Endometrium (tissue), 2 donors: ENCODE measurements at regions not wholly inside any gene's neighbourhood (a gene's known extent, or its start where the extent isn't known, plus 50 kb on each side); places are given as distances from the start of the nearest gene placed in this dataset.

ENCODE experiments used
- FAIRE-seq: peaks from 2 replicates; lab custom pipeline; 2012; peaks lifted over from hg19 to GRCh38; lab: Jason Lieb, UNC
- donor health status: control.
- donor health status: control.

- FAIRE-seq: no peak
Observed at GRCh38 chr3:194067949-194068362, 68.0 kb upstream of the HES1 start.

DNA sequence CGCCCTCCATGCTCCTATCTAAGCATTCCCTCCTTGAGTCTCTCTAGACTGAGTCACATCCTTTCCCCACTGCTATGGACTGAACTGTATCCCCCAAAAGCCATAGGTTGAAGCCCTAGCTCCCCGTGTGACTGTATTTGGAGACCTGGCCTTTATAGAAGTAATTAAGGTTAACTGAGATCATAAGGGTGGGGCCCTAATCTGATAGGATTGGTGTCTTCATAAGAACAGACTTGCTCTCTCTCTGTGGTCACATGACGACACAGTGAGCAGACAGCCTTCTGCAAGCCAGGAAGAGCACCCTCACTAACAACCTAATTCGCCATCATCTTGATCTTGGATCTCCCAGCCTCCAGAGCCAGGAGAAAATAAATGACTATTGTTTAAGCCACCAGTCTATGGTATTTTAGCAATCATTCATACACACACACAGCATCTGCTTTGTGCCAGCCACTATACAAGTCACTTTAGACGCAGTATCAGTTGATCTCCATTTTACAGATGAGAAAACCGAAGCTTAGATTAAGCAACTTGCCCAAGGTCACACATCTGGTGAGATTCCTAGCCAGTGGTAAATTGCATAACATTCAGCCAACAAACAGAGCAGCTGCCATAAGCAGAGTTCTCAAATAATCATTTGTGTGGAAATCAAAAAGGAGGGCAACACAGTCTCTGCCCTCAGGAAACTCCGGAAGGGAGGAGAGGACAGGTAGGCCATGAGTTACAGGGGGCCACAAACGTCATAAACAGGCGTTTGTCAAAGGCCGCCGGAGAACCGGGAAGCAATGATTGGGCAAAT, 66.3 kb upstream of the HES1 start:
- FAIRE-seq: no peak

DNA sequence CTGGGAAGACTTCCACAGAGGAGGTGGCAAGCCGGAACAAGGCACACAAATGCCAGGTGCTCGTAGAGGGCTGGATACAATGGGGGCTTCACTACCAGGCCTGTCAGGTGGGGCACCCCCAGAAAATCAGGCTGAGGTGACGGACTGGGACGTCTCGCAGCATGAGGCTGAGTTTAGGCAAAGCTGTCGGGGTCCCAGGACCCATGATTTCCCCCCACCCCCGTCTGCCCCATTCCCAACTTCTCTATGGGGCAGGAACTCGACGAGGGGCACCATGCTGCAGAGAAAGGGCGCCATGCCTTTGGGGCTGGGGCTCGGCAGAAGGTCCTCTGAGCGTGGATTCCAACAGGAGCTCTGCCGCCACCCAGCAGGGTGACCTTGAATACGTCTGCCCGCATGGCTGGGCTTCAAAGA, 65.7 kb upstream of the HES1 start:
- FAIRE-seq: no peak

- FAIRE-seq: no peak
Observed at GRCh38 chr3:194070634-194071409, 65.1 kb upstream of the HES1 start.

- no peak for FAIRE-seq
Observed at GRCh38 chr3:194072097-194072428, 63.9 kb upstream of the HES1 start.

DNA sequence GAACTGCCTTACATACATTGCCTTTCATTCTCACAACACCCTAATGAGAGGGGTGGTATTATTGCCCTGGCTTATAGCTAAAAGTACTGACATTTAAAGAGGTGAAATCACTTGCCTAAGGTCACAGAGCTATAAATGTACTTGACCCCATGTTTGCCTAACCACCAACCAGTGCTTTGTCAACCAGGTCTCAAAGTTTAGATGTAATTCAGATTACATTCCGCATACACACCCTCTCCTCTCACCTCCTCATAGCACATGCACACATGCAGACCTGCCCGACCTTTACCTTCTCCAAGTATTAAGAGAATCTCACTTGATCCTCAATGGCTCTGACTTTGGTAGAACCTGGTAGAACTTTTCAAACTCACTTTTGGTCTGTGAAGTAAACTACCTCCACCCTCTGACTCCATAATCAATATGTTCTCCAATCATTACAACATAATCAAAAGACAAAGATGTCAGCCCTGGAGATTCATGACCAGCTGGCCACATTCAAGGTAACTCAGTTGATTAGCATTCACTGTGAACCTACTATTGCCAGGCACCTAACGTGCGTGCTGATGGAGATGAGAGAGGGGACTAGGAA, 63.2 kb upstream of the HES1 start:
- no peak for FAIRE-seq

- FAIRE-seq: no peak
Observed at GRCh38 chr3:194073926-194074325, 62.0 kb upstream of the HES1 start.

GRCh38 chr3:194075088-194075615, 60.8 kb upstream of the HES1 start:
- no peak for FAIRE-seq

GRCh38 chr3:194075802-194076460, 60.0 kb upstream of the HES1 start:
- no peak for FAIRE-seq

DNA sequence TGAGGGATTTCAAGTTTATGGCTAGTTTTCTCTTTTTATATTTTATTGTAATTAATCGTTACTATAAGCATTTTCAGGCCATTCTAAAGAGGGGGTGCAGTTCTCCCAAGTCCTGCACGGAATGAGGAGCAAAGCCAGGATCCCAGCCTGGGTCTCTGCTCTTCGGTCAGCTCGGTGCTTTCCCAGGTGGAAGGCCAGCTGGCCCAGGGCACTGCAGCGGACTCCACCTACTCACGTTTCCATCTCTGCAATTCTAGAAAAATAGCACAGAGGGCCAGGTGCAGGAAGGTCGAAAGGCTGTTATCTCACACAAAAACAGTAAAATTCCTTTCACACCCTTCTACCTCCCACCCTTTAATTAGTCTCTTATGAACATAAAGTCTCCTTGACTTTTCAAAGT, 59.5 kb upstream of the HES1 start:
- FAIRE-seq: no peak

GRCh38 chr3:194077602-194078001, 58.3 kb upstream of the HES1 start:
- FAIRE-seq: no peak

- no peak for FAIRE-seq
Observed at GRCh38 chr3:194078045-194078821, 57.7 kb upstream of the HES1 start.

- no peak for FAIRE-seq
Observed at GRCh38 chr3:194079702-194080172, 56.2 kb upstream of the HES1 start.

DNA sequence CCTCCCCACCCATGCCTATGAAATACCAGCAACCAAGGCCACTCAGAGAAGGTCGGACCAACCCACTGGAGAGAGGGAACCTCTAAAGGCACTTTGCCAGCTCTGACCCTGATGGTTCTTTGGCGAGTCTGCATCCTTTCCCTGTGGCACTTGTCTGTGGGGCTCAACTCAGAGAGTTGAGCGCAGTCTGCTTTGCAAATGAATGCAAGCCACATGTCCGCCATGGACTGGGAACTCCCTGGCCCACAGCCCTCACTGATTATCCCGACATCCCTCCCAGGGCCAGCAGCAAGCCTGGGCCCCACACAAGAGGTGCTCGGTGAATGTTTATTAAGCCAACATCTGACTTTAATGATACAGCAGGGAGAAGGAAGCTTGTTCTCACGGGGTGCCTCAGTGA, 55.5 kb upstream of the HES1 start:
- FAIRE-seq: no peak

DNA sequence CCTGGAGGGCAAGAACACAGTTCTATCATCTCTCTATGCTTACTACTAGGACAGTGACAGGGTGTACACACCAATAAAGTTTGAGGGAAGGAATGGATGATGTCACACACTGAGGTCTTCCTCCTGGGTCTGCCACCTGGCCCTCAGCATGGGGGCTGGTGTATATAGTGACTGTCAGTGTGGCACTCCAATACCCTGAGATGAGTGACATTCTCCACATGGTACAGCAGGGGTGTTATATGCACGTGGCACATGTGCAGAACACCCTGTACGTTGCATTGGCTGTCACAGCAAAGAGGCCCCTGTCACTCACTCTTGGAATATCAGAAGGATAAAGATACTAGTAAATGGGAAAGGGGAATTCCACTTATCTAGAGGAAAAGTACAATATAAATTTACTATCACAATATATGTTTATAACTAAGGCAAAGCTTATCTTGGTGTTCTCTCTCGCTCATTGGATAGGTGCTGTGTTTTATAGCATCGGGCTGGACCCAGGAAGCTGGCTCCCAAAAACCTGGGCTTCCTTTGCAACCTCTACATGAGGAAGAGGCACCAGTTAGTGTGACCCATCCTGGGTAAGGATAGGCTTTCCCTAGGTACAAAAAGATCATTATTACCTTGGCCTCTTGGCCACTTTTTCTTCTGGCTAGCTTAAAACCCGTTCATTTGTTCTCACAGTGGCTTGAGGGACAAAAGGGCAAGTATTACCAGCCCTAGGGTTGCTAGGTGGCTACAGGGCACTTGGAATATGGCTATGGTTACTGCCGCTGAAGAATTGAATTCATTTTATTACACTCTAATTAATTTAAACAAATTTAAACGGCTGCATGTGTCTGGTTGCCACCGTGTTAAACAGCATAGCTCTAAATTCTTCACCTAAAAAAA, 54.8 kb upstream of the HES1 start:
- no peak for FAIRE-seq

DNA sequence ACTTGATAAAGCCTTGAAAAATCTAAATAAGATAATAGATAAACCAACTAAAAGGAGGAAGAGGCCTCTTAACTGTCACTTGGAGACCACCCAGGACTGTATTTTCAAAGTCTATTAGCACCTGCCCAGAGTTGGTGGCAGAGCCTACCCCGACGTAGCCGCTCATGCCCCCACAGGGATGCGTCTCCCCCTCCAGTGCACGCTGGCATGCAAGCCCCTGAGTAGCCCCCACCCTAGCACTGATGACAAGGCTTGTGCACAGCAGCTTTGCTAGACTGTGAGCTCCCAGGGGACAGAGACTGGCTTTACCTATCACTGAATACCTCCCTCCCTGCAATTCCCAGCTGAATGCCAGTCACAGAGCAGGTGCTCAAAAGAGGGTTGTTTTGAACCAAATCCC, 54.1 kb upstream of the HES1 start:
- no peak for FAIRE-seq

DNA sequence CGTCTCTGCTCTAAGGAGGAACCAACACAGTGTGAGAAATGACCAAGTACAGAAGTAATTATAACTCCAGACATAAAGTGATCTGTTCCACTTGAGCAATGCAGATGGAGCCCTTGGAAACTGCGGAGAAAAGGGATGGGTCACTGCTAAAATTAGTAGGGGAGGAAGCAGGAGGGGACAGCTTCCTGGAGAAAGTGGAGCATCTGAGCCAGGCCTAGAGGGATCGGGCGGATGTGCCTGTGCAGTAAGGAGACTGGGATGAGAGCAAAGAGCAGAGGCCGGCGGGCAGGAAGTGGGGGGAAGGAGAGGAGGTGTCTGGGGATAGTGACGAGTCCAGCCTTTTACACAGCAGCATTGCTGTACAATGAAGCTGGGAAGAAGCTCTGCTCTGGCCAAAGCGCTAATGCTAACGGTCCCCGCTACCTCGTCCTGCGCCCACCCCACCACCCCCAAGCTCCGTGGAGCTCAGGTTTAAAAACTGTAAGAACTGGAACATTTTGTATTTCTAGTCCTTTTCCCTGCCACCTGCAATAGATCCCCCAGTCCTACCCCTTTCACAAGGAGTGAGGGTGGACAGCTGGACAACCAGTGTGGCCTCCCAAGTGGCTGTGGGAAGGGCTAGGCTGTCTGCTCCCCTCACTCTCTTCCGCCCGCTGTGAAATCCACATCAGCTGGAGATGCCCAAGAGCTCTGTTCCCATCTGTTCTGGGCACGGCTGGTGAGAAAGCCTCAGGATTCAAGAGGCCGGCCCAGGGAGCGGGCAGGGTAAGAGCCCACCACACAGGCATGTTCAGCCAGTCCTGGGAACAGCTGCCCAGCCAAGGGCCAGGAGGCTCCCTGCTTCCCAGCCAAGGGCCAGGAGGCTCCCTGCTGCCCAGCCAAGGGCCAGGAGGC, 53.0 kb upstream of the HES1 start:
- no peak for FAIRE-seq

DNA sequence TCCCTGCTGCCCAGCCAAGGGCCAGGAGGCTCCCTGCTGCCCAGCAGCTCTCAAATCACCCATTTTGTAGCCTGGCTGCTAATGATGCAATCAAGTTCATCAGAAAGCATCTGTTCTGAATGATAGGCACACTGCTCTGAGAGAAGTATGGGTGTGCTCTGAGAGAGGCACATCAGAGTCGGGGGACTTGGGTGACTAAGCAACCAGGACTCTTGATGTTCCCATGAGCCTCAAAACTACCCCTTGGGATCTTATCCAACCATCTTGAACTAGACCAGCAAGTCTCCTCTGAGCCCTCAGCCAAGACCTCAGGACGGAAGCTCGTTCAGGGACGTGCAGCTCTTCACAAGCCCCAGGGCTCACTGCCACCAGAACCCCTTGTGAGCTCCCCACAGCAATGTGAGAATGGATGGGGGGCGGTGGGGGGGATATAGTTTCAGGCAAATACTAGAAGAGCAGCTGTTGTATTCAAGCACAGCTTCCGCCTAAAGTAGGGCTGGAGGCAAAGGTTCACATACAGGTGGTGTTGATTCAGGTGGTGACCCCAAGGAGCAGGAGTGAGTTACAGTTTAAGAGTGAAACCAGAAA, 52.2 kb upstream of the HES1 start:
- no peak for FAIRE-seq

DNA sequence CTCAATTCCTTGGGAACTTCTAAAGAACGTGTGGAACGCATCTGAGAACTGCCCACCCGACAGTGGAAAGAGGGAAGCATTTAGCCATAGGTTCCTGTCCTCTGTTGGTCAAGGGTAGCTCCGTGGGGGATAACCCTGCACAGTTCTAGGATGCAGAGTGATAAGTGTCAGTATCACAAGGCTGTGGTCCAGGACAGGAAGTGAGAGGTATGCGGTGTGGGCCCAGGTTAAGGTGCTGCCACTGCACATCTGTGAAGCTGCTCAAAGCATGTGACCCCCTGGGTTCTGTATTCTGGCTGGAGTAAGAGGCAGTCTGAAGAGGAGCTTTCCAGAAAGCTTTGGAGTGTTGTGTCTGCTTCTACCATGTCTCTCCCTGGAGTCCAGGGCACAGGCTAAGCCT, 51.7 kb upstream of the HES1 start:
- FAIRE-seq: no peak
